GM18517 (cell line): ENCODE measurements at regions not wholly inside any gene's neighbourhood (a gene's known extent, or its start where the extent isn't known, plus 50 kb on each side); places are given as distances from the start of the nearest gene placed in this dataset.
"Not testable (repeated sequence)": the region's sequence is repeated elsewhere in the genome, so short reads cannot be mapped to it uniquely, and the experiment has no call there.

ENCODE experiments used
- ATAC-seq: cut with Tn5 transposase; IDR thresholded peaks from one replicate; pipeline ENCODE4 v1.9.1; 2021; ENCODE audit warnings: mild to moderate bottlenecking, moderate library complexity; ENCODE audit not compliant: unreplicated experiment

- no peak for ATAC-seq
Measured at GRCh38 chr6:137933696-137934095, 66.6 kb downstream of the TNFAIP3 start.

- ATAC-seq, result no peak
Measured at GRCh38 chr6:137936798-137937197, 69.7 kb downstream of the TNFAIP3 start.

DNA sequence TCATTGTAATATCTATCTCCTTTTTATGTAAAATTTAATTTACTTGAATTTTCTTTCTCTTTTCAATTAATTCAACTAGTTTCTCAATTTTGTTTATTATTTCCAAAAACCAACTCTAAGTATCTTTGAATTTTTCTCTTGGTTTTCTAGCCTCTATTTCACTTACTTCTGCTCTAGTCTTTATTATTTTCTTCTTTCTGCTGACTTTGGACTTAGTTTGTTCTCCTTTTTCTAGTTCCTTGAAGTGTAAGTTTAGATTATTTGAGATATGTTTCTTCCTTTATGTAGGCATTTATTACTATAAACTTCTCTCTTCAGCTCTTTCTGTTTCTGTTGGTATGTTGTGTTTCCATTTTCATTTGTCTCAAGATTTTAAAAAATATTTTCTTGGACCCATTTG, 70.8 kb downstream of the TNFAIP3 start:
- no peak for ATAC-seq

DNA sequence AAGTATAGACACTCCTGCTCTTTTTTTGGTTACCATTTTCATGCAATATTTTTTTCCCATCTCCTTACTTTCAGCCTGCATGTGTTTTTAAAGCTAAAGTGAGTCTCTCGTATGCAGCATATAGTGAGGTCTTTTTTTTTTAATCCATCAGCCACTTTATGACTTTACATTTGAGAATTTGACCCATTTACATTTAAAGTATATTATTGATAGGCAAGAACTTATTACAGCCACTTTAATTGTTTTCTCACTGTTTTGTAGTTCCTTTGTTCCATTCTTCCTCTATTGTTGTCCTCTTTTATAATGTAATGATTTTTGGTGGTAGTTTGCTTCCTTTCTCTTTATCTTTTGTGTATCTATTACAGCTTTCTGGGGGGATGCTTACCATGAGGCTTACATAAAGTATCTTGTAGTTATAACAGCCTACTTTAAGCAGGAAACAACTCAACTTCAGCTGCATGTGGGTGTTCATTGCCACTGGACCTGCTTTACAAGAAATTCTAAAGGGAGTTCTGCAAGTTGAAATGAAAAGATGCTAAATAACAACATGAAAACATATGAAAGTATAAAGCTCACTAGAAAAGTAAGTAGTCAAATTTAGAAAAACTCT, 71.8 kb downstream of the TNFAIP3 start:
- no peak for ATAC-seq

GRCh38 chr6:137941995-137942394, 74.9 kb downstream of the TNFAIP3 start:
- ATAC-seq, result no peak

GRCh38 chr6:137942736-137943135, 75.7 kb downstream of the TNFAIP3 start:
- no peak for ATAC-seq

- not testable (repeated sequence) for ATAC-seq
Measured at GRCh38 chr6:137944381-137944780, 77.3 kb downstream of the TNFAIP3 start.

DNA sequence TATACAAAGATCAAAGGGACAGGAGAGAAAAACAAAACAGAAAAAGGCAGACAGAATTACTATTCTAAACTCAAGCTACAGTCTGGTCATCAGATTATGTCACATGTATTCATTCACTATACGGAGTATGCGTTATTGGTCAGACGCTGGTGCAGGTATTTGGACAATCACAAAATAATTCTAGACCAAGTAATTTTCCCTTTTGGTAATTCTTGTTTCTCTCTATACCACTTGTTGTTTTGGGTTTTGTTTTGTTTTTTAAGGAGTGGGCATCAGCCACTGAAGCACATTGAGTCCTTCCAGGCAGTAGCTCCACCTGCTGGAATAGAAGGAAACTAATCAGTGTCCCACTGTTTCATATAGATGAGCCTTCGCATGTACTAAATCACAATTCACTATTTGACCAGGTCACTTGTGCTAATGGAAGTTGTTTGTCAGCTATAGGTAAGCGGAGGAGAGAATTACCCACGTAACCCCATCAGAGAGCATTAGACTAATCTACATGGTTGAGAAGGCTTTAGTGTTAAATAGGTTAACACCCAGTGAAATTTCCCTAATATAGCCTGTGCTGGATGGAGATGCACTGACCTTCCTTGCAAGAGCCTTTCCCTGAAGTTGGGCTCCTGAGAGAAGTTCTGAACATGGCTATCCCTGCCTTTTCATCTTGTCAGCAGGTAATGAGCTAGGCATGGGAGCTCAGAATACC, 77.9 kb downstream of the TNFAIP3 start:
- ATAC-seq, result peak; percentile 43

DNA sequence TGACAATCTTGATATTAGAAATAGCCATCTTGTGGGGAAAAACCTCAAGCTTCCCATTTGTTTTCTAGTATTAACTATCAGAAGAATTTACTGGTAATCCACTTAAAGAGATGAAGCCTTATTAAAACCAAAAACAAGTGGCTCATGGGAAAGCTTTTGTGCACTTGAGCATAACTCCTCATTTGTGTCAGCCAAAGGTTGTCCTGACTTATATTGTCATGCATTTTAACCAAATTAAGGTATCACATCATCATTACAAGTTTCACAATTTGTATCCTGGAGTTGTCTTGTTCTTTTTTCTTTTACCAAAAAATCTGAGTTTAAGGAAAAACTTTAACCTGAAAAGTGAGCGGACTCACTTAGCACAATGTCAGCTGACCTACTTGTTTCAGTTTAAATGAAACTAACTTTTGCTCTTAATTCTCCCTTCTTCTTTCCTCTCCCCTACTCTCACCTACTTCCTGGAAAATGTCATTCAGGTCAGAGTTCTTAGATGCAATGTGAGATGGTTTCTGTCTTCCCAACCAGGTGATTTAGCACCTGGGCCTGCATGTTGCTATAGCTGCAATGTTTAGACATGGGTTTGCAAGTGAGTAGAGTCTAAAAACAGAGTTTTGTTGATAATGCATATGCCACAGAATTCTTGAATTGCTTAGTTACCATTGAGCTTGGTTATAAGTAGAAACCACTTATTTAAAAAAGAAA, 82.8 kb downstream of the TNFAIP3 start:
- ATAC-seq, result peak; percentile 55

DNA sequence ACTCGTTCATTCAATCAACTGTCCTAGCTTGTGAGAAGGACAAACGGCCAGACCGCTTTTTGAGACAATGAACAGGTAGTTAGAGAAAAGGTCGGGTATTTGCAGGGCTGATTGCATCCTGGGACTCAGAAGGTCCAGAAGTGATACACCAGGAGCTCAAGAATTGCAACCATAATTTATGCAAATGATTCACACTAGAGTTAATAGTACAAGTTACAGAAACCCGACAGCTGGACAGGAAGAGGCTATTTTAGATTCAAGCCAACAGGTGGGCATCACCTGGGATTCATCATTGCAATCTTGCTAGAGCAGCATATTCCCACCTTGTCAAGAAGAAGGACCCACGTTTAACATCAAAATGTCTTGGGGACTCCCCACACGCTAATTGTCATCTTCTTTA, 83.5 kb downstream of the TNFAIP3 start:
- peak; percentile 48 for ATAC-seq

- peak; percentile 56 for ATAC-seq
Measured at GRCh38 chr6:137951064-137951597, 84.1 kb downstream of the TNFAIP3 start.

DNA sequence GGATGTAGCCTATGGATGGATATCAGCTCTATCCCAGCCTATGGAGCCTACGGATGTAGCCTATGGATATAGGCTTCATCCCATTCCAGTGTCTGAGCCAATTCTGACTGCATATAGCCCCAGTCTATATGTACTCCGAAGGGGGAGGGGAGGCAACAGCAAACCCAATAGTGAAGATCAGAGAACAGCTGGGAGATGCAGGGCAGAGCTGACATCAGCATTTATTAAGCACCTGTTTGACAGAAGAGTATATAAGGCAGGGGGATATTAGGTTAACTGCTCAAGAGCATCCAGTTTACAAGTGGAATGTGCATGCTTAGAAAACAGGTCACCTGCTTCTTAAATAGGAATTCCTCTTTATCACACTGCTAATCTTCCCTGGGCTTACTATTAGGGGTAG, 85.2 kb downstream of the TNFAIP3 start:
- no peak for ATAC-seq

- no peak for ATAC-seq
Measured at GRCh38 chr6:137953761-137954160, 86.7 kb downstream of the TNFAIP3 start.

GRCh38 chr6:137954253-137954652, 87.2 kb downstream of the TNFAIP3 start:
- ATAC-seq, result no peak

DNA sequence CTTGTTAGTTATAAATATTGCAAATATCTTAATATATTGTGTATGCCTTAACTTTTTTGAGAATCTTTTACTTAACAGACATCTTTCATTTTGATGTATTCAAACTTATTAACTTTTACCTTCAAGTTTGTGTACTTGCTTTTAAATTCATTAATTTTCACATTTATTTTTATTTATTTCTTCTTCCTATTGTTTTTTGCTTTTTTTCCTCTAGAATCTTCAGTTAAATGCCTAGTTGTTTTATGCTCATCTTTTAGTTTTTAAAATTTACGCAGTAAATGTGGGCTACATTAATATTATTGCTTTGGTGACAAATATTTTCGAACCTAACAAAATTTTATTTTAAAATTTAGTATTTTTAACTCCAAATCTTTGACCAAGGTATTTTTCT, 89.0 kb downstream of the TNFAIP3 start:
- no peak for ATAC-seq

DNA sequence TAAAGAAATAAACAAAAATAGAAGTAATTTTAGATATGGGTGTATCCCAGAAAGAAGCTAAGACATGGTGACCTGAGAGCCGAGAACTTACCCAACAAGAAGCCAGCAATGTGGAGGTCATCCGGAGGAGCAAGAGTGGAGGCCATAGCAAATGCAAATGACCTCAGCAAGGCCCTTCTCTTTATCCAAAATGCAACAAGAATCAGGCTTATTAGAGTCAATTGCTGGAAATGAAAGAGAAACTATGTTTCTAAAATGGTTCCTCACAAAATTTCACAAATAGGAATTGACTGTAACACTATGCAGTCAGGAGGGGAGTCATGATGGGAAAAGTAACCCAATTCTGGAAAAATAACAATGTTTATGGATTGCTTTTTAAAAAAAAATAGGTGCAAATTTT, 90.4 kb downstream of the TNFAIP3 start:
- no peak for ATAC-seq

DNA sequence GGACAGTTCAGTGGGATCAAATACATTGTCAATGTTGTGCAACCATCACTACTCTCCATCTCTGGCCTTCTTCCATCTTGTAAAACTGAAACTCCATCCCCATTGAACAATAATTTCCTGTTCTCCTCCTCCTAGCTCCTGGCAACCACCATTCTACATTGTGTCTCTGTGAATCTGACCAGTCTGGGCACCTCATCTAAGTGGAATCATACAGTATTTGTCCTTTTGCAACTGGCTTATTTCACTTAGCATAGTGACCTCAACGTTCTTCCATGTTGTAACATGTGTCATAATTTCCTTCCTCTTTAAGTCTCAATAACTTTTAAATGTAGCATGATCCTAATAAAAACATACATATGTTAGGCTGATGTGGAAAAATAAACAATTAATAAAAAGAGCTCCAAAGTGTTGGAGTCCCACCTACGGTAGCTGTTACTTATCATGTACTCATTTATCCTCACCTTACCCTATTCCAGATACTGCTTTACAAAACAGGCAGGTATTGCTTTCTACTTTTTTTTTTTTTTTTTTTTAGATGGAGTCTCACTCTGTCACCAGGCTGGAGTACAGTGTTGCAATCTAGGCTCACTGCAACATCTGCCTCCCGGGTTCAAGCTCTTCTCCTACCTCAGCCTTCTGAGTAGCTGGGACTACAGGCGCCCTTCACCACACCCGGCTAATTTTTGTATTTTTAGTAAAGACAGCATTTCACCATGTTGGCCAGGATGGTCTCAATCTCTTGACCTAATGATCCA, 91.9 kb downstream of the TNFAIP3 start:
- no peak for ATAC-seq

DNA sequence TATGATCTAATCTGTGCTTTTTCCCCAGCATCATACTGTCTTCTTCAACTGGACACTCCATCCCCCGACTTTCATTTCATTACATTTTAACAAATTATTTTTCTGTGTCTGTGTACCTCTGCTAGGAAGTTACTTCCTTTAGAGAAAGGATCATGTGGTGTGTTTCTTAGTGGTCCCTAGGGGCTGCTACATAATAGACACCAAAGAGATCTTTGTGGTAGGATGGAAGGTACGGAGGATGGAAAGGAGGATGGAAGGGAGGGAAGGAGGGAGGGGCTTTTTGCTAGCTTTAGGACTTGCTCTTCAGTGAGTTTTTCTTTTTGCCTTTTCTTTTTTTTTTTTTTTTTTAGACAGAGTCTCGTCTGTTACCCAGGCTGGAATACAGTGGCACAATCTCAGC, 95.7 kb downstream of the TNFAIP3 start:
- no peak for ATAC-seq

GRCh38 chr6:137964876-137965275, 97.8 kb downstream of the TNFAIP3 start:
- ATAC-seq, result peak; percentile 50

- no peak for ATAC-seq
Measured at GRCh38 chr6:137967689-137968454, 100.8 kb downstream of the TNFAIP3 start.

- ATAC-seq, result no peak
Measured at GRCh38 chr6:137968455-137968804, 101.4 kb downstream of the TNFAIP3 start.
